Mesenchymal stem cell (in vitro differentiated cells and primary cell): ENCODE measurements at regions not wholly inside any gene's neighbourhood (a gene's known extent, or its start where the extent isn't known, plus 50 kb on each side); places are given as distances from the start of the nearest gene placed in this dataset.
"Not testable (repeated sequence)": the region's sequence is repeated elsewhere in the genome, so short reads cannot be mapped to it uniquely, and the experiment has no call there.

Experiments used
- DNase-seq: peaks from one replicate; pipeline ENCODE4 v3.0.0-alpha.2; 2013
- H2AFZ ChIP-seq: one replicate; pipeline ENCODE4 v1.6.1; 2013; ENCODE audit warnings: low read depth, mild to moderate bottlenecking, control low read depth, inconsistent platforms, low read length, moderate library complexity
- H2AK5ac ChIP-seq: 2 replicates; pipeline ENCODE4 v1.6.1; 2013; ENCODE audit warnings: low read length, moderate library complexity, mild to moderate bottlenecking, inconsistent platforms; ENCODE audit not compliant: severe bottlenecking
- H2BK120ac ChIP-seq: one replicate; pipeline ENCODE4 v1.6.1; 2013; ENCODE audit warnings: low read depth, mild to moderate bottlenecking, inconsistent platforms, low read length, moderate library complexity
- H2BK12ac ChIP-seq, 2 experiments: one replicate each; pipeline ENCODE4 v1.6.1; 2013; ENCODE audit warnings: inconsistent platforms in 2 of 2, low read length in 2 of 2, mild to moderate bottlenecking in 2 of 2, moderate library complexity in 2 of 2, control low read depth in 1 of 2
- H2BK15ac ChIP-seq: one replicate; pipeline ENCODE4 v1.6.1; 2013; ENCODE audit warnings: mild to moderate bottlenecking, low read depth, inconsistent platforms; ENCODE audit not compliant: poor library complexity, severe bottlenecking
- H2BK5ac ChIP-seq: 2 replicates; pipeline ENCODE4 v1.6.1; 2013; ENCODE audit warnings: low read depth, mild to moderate bottlenecking, low read length, control low read depth, inconsistent platforms; ENCODE audit not compliant: poor library complexity, severe bottlenecking
- H3K14ac ChIP-seq, 2 experiments: one replicate each; pipeline ENCODE4 v1.6.1; 2013; ENCODE audit warnings: inconsistent platforms in 2 of 2, low read length in 2 of 2, control low read depth in 1 of 2, mild to moderate bottlenecking in 1 of 2, moderate library complexity in 1 of 2
- H3K18ac ChIP-seq, 2 experiments: one replicate each; pipeline ENCODE4 v1.6.1; 2013; ENCODE audit warnings: inconsistent platforms in 2 of 2, low read length in 2 of 2, control low read depth in 1 of 2, low read depth in 1 of 2, mild to moderate bottlenecking in 1 of 2
- H3K23ac ChIP-seq, 2 experiments: one replicate each; pipeline ENCODE4 v1.6.1; 2013; ENCODE audit warnings: inconsistent platforms in 2 of 2, low read length in 2 of 2, mild to moderate bottlenecking in 2 of 2, moderate library complexity in 2 of 2, control low read depth in 1 of 2
- H3K27ac ChIP-seq: 2 replicates; pipeline ENCODE4 v1.5.1; 2013; ENCODE audit warnings: mild to moderate bottlenecking, moderate library complexity, low read length, control low read depth, inconsistent platforms; ENCODE audit not compliant: poor library complexity, severe bottlenecking
- H3K27me3 ChIP-seq, 2 experiments: 2 replicates each; pipeline versions ENCODE4 v1.6.1 to v1.7.0; 2013; ENCODE audit warnings: low read length in 2 of 2, mild to moderate bottlenecking in 2 of 2, moderate library complexity in 2 of 2, control low read depth in 1 of 2, inconsistent platforms in 1 of 2; ENCODE audit not compliant: control insufficient read depth in 1 of 2, insufficient read depth in 1 of 2
- H3K36me3 ChIP-seq, 2 experiments: 2 replicates each; pipeline versions ENCODE4 v1.6.1 to v1.7.0; 2013; ENCODE audit warnings: low read length in 2 of 2, control low read depth in 1 of 2, inconsistent platforms in 1 of 2, low read depth in 1 of 2, mild to moderate bottlenecking in 1 of 2; ENCODE audit not compliant: insufficient read depth in 2 of 2, control insufficient read depth in 1 of 2
- H3K4ac ChIP-seq, 2 experiments: one replicate each; pipeline ENCODE4 v1.6.1; 2013; ENCODE audit warnings: inconsistent platforms in 2 of 2, low read length in 2 of 2, mild to moderate bottlenecking in 2 of 2, moderate library complexity in 2 of 2, control low read depth in 1 of 2, low read depth in 1 of 2
- H3K4me1 ChIP-seq: 2 replicates; pipeline ENCODE4 v1.6.1; 2013; ENCODE audit warnings: low read depth, low read length, control low read depth; ENCODE audit not compliant: control insufficient read depth, insufficient read depth
- H3K4me2 ChIP-seq: 2 replicates; pipeline ENCODE4 v1.6.1; 2013; ENCODE audit warnings: low read length, mild to moderate bottlenecking, inconsistent platforms; ENCODE audit not compliant: poor library complexity, severe bottlenecking
- H3K4me3 ChIP-seq, 2 experiments: 2 replicates each; pipeline versions ENCODE4 v1.5.1 to v1.7.0; 2013; ENCODE audit warnings: low read length in 2 of 2, mild to moderate bottlenecking in 2 of 2, control low read depth in 1 of 2, low read depth in 1 of 2; ENCODE audit not compliant: insufficient read depth in 1 of 2
- H3K79me1 ChIP-seq: replicated peaks from 2 replicates; pipeline ENCODE4 v1.6.1; 2013; ENCODE audit warnings: mild to moderate bottlenecking, control low read depth, low read length, inconsistent platforms; ENCODE audit not compliant: poor library complexity, severe bottlenecking
- H3K9ac ChIP-seq: 2 replicates; pipeline ENCODE4 v1.7.0; 2013; ENCODE audit warnings: mild to moderate bottlenecking, low read length, moderate library complexity
- H3K9me3 ChIP-seq: 2 replicates; pipeline ENCODE4 v1.7.0; 2013; ENCODE audit warnings: mild to moderate bottlenecking, low read length; ENCODE audit not compliant: control insufficient read depth
- H4K8ac ChIP-seq: one replicate; pipeline ENCODE4 v1.6.1; 2013; ENCODE audit warnings: inconsistent platforms, mild to moderate bottlenecking, low read length, moderate library complexity
- H4K91ac ChIP-seq: one replicate; pipeline ENCODE4 v1.6.1; 2013; ENCODE audit warnings: mild to moderate bottlenecking, low read length, inconsistent platforms
- WGBS: methylation state at CpG from one replicate; pipeline ENCODE4 v1.1.7; 2013; ENCODE audit warnings: mixed read lengths; 5-methylcytosine and 5-hydroxymethylcytosine counted together

- not testable (repeated sequence) for H3K4ac ChIP-seq, H3K27ac ChIP-seq, H2AFZ ChIP-seq, H3K4me3 ChIP-seq, H3K9me3 ChIP-seq, H3K36me3 ChIP-seq, H3K4me2 ChIP-seq, H3K14ac ChIP-seq, H3K23ac ChIP-seq, H3K79me1 ChIP-seq, H3K4me1 ChIP-seq, H2BK5ac ChIP-seq, H2AK5ac ChIP-seq, H3K9ac ChIP-seq, DNase-seq, H2BK120ac ChIP-seq, H3K18ac ChIP-seq, H3K27me3 ChIP-seq, H4K8ac ChIP-seq, H2BK15ac ChIP-seq, H2BK12ac ChIP-seq, H4K91ac ChIP-seq
- no CpG with 5 or more reads among the region's 10 CpGs for WGBS
Observed at GRCh38 chr21:5113092-5113491, 5408.3 kb upstream of the TPTE start.

GRCh38 chr21:5114468-5114867, 5406.9 kb upstream of the TPTE start:
- H2BK120ac ChIP-seq, H2BK12ac ChIP-seq, H3K18ac ChIP-seq, H2AFZ ChIP-seq, H4K91ac ChIP-seq, H3K23ac ChIP-seq, H3K4me1 ChIP-seq, H2BK15ac ChIP-seq, DNase-seq, H3K79me1 ChIP-seq, H3K9me3 ChIP-seq, H2AK5ac ChIP-seq, H3K27ac ChIP-seq, H3K4me3 ChIP-seq, H3K4me2 ChIP-seq, H2BK5ac ChIP-seq, H3K14ac ChIP-seq, H4K8ac ChIP-seq, H3K9ac ChIP-seq, H3K4ac ChIP-seq, H3K36me3 ChIP-seq, H3K27me3 ChIP-seq: not testable (repeated sequence)
- no CpG with 5 or more reads among the region's 8 CpGs for WGBS

GRCh38 chr21:5114893-5115645, 5406.3 kb upstream of the TPTE start:
- H2AFZ ChIP-seq, H3K36me3 ChIP-seq, H3K23ac ChIP-seq, H3K4me3 ChIP-seq, H3K27ac ChIP-seq, H2BK120ac ChIP-seq, H3K9me3 ChIP-seq, H3K18ac ChIP-seq, H2BK5ac ChIP-seq, H2BK12ac ChIP-seq, DNase-seq, H3K27me3 ChIP-seq, H3K4me2 ChIP-seq, H2BK15ac ChIP-seq, H3K79me1 ChIP-seq, H4K8ac ChIP-seq, H3K4ac ChIP-seq, H3K4me1 ChIP-seq, H3K14ac ChIP-seq, H2AK5ac ChIP-seq, H3K9ac ChIP-seq: not testable (repeated sequence)
- H4K91ac ChIP-seq: peak overlapping the region; percentile 15
- no CpG with 5 or more reads among the region's 24 CpGs for WGBS

- H4K91ac ChIP-seq, H3K18ac ChIP-seq, H2AK5ac ChIP-seq, H2BK5ac ChIP-seq, H3K9me3 ChIP-seq, H3K9ac ChIP-seq, DNase-seq, H2BK12ac ChIP-seq, H3K79me1 ChIP-seq, H3K27ac ChIP-seq, H3K4me2 ChIP-seq, H3K27me3 ChIP-seq, H3K4ac ChIP-seq, H2AFZ ChIP-seq, H3K4me3 ChIP-seq, H3K4me1 ChIP-seq, H3K36me3 ChIP-seq, H4K8ac ChIP-seq, H3K23ac ChIP-seq, H2BK15ac ChIP-seq, H3K14ac ChIP-seq, H2BK120ac ChIP-seq: not testable (repeated sequence)
- WGBS: no CpG with 5 or more reads among the region's 24 CpGs
Observed at GRCh38 chr21:5115646-5116343, 5405.6 kb upstream of the TPTE start.
